ENCODE measurements at regions not wholly inside any gene's neighbourhood (a gene's known extent, or its start where the extent isn't known, plus 50 kb on each side); places are given as distances from the start of the nearest gene placed in this dataset.

DNA sequence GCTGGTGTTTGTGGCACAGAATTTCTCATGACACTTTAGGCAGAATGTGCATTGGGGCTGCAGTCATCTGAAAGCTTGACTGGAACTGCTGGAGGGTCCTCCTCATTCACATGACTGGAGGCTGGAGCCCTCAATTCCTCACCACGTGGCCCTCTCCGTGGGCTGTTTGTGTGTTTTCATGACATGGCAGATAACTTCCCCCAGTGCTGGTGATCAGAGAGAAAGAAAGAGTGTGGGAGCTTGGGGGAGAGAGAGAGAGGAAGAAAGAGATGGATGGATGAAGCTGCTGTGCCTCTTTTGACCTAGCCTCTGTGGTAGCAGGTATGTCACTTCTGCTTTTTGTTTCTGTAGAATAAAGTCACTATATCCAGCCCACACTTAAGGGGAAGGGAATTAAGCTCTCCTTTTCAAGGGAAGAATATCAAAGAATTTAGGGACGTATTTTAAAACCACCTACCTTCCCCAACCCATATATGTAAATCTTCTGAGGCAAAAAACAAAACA is 169.6 kb upstream of the IL12A start:
- H3K36me3 ChIP-seq (replicated peaks; ENCODE audit: insufficient read depth, low read length) = no peaks in the 10 kb centered on the region
- H3K4me3 ChIP-seq (ENCODE audit: low read length) = no peak overlapping the region
- H3F3A ChIP-seq (ENCODE audit: insufficient read depth, low read length) = peaks cover 4% of the 10 kb centered on the region; the same call in 1 of the 2 replicates
- no peaks in the 10 kb centered on the region for H3K9me3 ChIP-seq (replicated peaks; ENCODE audit: insufficient read depth, low read length)
- H3K9me2 ChIP-seq (replicated peaks; ENCODE audit: insufficient read depth, low read length) = no peaks in the 10 kb centered on the region
- no peaks in the 10 kb centered on the region for H3K27me3 ChIP-seq (replicated peaks; ENCODE audit: insufficient read depth, low read length)
- no peaks in the 10 kb centered on the region for H3K79me2 ChIP-seq (ENCODE audit: low read length)
- peaks cover 7% of the 10 kb centered on the region for H3K4me1 ChIP-seq (ENCODE audit: low read length)
- no peak overlapping the region for H2AFZ ChIP-seq (ENCODE audit: low read length)
- no peak for TF ChIP-seq EZH2phosphoT487 (IDR thresholded peaks at IDR 0.05; ENCODE audit: low read length)
- TF ChIP-seq, protein P1, sequence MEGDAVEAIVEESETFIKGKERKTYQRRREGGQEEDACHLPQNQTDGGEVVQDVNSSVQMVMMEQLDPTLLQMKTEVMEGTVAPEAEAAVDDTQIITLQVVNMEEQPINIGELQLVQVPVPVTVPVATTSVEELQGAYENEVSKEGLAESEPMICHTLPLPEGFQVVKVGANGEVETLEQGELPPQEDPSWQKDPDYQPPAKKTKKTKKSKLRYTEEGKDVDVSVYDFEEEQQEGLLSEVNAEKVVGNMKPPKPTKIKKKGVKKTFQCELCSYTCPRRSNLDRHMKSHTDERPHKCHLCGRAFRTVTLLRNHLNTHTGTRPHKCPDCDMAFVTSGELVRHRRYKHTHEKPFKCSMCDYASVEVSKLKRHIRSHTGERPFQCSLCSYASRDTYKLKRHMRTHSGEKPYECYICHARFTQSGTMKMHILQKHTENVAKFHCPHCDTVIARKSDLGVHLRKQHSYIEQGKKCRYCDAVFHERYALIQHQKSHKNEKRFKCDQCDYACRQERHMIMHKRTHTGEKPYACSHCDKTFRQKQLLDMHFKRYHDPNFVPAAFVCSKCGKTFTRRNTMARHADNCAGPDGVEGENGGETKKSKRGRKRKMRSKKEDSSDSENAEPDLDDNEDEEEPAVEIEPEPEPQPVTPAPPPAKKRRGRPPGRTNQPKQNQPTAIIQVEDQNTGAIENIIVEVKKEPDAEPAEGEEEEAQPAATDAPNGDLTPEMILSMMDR (IDR thresholded peaks at IDR 0.05; ENCODE audit: low read length) = no peak
- no peak for TF ChIP-seq EZH2 (optimal IDR thresholded peaks at IDR 0.05; ENCODE audit: low read depth, low read length)
- H3K27ac ChIP-seq (ENCODE audit: low read length) = no peak overlapping the region
- H3K4me2 ChIP-seq (ENCODE audit: low read depth, low read length) = no peak overlapping the region
- no peak overlapping the region for H3K9ac ChIP-seq (ENCODE audit: low read length)
- DNase-seq = no peak
- H4K20me1 ChIP-seq (ENCODE audit: insufficient read depth, low read length) = no peaks in the 10 kb centered on the region

DNA sequence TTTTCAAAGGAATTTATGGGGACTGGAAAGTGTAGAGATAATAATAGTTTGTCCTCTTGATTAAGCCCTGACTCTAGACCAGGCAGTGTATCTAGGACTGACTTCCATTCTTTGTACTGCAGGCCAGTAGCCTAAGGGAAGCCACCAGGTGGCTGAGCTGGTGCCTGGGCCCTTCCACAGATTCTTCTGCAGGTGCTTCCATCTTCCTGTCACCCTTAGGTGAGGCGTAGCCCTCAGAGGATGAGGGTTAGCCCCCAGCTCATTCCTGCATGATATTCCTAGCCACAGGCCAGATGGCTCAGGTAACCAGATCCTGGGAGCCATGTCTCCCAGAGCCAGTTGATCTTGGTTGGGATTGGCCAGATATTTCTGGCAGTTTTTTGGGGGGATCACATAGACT is 169.0 kb upstream of the IL12A start:
- TF ChIP-seq, protein P1 (IDR thresholded peaks at IDR 0.05; ENCODE audit: low read length) = no peak
- no peak for TF ChIP-seq EZH2 (optimal IDR thresholded peaks at IDR 0.05; ENCODE audit: low read depth, low read length)
- no peak for TF ChIP-seq EZH2phosphoT487 (IDR thresholded peaks at IDR 0.05; ENCODE audit: low read length)
- H3K4me2 ChIP-seq (ENCODE audit: low read depth, low read length) = no peak overlapping the region
- DNase-seq = no peak
- H3K9me2 ChIP-seq (replicated peaks; ENCODE audit: insufficient read depth, low read length) = no peaks in the 10 kb centered on the region
- no peaks in the 10 kb centered on the region for H3K9me3 ChIP-seq (replicated peaks; ENCODE audit: insufficient read depth, low read length)
- no peak overlapping the region for H2AFZ ChIP-seq (ENCODE audit: low read length)
- H3K4me3 ChIP-seq (ENCODE audit: low read length) = no peak overlapping the region
- H3F3A ChIP-seq (ENCODE audit: insufficient read depth, low read length) = no peaks in the 10 kb centered on the region; the same call in 1 of the 2 replicates
- no peak overlapping the region for H3K9ac ChIP-seq (ENCODE audit: low read length)
- no peaks in the 10 kb centered on the region for H3K36me3 ChIP-seq (replicated peaks; ENCODE audit: insufficient read depth, low read length)
- H4K20me1 ChIP-seq (ENCODE audit: insufficient read depth, low read length) = no peaks in the 10 kb centered on the region
- peaks cover under 1% of the 10 kb centered on the region; the same call in 1 of the 2 replicates for H3K4me1 ChIP-seq (ENCODE audit: low read length)
- no peaks in the 10 kb centered on the region for H3K27me3 ChIP-seq (replicated peaks; ENCODE audit: insufficient read depth, low read length)
- no peak overlapping the region for H3K27ac ChIP-seq (ENCODE audit: low read length)
- H3K79me2 ChIP-seq (ENCODE audit: low read length) = no peaks in the 10 kb centered on the region

DNA sequence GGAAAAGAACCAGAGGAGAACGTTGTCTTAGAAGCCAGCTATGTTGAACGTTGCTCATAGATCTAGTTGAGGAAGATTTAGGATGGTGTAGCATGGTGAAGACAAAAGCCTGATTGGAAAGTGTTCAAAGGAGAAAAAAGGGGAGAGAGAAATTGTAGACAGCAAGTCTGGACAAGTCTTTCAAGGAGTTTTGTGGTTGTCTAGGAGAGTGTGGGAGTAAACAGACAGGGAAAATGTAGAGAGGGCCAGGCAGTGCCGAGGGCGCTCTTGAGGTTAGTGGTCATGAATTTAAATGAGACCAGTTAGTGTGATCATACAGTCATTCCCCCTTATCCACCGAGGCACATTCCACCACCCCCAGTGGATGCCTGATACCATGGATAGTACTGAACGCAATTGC is 167.5 kb upstream of the IL12A start:
- H3F3A ChIP-seq (ENCODE audit: insufficient read depth, low read length) = no peaks in the 10 kb centered on the region
- no peaks in the 10 kb centered on the region for H3K9me3 ChIP-seq (replicated peaks; ENCODE audit: insufficient read depth, low read length)
- no peaks in the 10 kb centered on the region for H4K20me1 ChIP-seq (ENCODE audit: insufficient read depth, low read length)
- no peak overlapping the region for H3K4me2 ChIP-seq (ENCODE audit: low read depth, low read length)
- no peaks in the 10 kb centered on the region for H3K27me3 ChIP-seq (replicated peaks; ENCODE audit: insufficient read depth, low read length)
- no peak overlapping the region for H3K4me3 ChIP-seq (ENCODE audit: low read length)
- no peaks in the 10 kb centered on the region for H3K4me1 ChIP-seq (ENCODE audit: low read length)
- no peaks in the 10 kb centered on the region for H3K9me2 ChIP-seq (replicated peaks; ENCODE audit: insufficient read depth, low read length)
- H3K79me2 ChIP-seq (ENCODE audit: low read length) = no peaks in the 10 kb centered on the region
- TF ChIP-seq, protein P1 (IDR thresholded peaks at IDR 0.05; ENCODE audit: low read length) = no peak
- TF ChIP-seq EZH2 (optimal IDR thresholded peaks at IDR 0.05; ENCODE audit: low read depth, low read length) (no peak), EZH2phosphoT487 (IDR thresholded peaks at IDR 0.05; ENCODE audit: low read length) (no peak)
- no peaks in the 10 kb centered on the region for H3K36me3 ChIP-seq (replicated peaks; ENCODE audit: insufficient read depth, low read length)
- no peak overlapping the region for H2AFZ ChIP-seq (ENCODE audit: low read length)
- no peak for DNase-seq
- H3K27ac ChIP-seq (ENCODE audit: low read length) = no peak overlapping the region
- no peak overlapping the region for H3K9ac ChIP-seq (ENCODE audit: low read length)

Data from MM.1S (cell line).